HG03558 (cell line): ENCODE measurements at regions not wholly inside any gene's neighbourhood (a gene's known extent, or its start where the extent isn't known, plus 50 kb on each side); places are given as distances from the start of the nearest gene placed in this dataset.

Experiments
- ATAC-seq: cut with Tn5 transposase; IDR thresholded peaks from one replicate; pipeline ENCODE4 v1.9.1; 2021; ENCODE audit warnings: moderate number of reproducible peaks; ENCODE audit not compliant: unreplicated experiment; ENCODE audit errors: extremely low read depth

DNA sequence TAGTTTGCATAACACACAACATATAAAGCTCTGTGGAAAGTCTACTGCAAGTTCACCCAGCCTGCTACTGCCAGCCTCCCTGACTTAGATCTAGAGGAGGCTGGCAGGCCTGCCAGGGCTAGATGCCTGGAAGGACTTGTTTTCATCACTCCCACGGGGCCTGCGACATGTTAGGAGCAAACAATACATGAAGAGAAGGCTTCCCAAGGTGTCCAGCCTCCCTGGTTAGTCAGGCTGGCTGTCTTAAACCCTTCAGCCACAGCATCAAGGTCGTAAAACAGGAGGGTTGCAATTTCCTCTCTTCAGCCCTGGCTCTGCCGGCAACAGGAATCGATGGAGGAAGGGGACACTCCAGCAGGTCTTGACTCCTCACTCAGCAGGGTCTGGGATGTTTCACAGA lies 104.5 kb downstream of the NGF start:
- ATAC-seq, result no peak

DNA sequence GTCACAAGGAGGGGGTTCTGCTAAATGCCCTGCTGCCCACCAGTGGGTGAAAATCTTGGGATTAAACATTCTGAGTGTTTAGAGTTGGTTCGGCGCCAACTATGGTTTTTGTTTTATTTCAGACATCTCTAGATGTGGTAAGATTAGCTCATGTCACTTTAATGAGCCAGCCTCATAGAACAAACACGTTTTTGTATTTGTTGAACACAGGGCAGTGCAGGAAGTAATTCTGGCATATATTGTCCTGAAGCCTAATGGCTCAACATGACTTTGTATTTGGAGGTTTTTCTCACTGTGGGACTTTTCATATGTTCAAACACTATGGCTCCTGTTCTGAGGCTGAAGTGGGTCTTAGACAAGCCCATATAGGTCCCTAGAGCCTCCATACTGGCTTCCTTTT lies 107.8 kb downstream of the NGF start:
- no peak for ATAC-seq

DNA sequence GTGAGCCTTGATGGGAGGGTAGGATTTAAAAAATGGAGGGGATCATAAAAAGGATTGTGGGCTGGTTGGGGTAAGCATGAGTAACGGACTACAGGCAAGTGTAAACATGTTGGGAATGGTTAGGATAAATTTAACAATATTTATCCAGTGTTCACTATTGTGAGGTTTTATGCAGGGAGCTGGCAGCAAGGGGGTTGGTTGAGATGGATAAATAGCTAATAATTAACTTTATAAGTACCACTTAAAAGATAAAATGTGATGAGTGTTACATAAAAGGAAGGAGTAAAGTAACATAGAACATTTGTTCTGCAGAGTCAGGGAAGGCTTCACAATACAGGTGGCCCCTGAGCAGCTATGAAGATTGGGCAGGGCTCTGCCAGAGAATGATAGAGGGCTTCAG lies 109.0 kb downstream of the NGF start:
- ATAC-seq, result no peak

DNA sequence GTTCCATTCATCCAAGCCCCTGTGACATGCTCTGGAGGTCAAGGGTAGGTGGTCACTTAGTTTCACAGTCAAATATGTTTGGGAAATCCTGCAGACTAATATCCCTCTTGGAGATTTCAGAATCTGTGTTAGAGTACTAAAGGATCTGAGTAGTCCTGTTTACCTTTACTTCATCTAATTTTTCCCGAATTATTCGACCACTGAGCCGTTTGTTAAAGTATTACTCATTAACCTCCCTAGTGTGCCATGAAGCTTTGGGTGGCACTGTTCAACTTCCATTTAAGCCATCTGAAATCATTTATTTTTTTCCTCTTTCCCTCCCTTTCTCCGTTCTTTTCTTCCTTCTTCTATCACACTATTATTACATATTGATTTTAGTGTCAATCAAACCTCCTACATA lies 109.9 kb downstream of the NGF start:
- ATAC-seq, result no peak

DNA sequence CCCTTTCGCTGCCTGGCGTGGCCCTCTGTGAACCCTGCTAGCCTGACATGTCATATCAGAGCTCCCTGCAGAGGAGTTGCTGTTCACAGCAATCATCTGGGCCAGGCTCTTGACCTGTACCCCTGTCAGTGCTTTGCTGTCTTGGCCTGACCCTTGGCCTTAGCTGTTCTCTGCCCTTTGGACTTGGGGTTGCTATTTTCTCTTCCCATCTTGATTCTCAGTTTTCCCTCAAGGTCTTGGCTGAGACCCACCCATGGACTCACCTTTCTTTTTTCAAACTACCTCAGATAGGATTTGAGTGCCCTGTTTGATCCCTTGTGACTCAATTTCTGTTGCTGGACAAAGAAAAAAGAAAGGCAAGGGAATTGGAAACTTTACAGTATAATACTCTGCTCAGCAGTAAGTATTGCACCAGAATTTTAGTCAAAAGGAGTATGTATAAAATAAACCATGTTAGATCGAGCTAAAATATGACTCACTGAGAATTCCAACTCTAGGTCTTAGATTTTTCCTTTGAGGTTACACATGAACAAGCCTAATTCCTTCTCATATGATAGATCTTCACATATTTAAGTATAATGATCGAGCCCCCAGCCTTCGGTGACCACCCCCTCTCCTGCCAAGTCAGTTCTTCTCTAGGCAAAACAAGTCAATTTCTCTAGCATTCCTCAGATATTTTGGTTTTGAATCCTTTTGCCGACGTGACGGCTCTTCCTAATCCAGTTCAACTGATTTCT lies 110.5 kb downstream of the NGF start:
- ATAC-seq, result no peak

DNA sequence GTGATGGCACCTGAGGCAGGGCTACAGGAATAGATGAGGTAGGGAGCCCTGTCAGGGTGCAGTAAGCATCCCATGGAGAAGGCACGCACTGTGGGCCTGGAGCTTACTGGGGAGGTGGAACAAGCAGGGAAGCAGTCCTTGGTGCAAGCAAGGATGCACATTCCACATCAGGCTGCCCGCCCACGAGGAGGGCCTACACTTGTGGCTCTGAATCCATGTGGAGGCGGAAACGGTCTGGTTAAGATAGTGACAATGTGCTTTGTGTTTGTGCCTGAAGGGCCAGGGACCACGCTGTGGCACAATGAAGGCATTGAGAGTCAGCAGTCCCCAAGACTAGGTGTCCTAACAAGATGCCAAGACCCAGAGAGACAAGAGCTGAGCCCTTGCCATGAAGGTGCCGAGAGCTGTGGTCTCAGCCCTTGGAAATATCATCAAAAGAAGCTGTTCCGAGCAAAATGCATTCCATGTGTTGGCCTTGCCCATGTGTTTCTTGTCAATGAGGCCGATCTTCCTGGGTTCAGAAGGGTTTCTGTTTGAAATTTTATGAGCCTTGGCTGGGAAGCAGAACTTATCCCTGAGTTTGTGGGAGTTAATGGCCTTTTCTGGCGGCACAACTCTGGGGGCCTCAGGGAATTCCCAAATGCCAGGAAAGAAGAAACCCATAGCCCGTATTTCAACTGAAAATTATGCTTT lies 111.9 kb downstream of the NGF start:
- no peak for ATAC-seq

DNA sequence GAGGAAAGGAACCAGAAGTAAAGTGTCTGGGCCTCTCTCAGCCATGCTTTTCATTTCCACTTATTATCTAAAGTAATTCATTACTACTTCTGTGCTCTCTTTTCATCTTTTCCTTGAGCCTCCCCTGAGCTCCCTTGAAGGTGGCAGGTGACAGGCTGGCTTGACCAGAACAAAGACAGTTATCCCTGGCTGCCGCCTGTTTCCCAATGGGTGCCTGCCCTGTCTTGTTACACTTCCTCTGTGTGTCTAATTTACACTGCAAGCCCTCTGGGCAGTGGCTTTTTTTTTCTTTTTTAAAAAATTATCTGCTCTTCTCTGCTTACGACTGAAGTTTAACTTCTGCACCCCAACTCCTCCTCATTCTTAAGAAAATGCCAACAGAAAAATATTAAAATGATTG lies 113.4 kb downstream of the NGF start:
- no peak for ATAC-seq

DNA sequence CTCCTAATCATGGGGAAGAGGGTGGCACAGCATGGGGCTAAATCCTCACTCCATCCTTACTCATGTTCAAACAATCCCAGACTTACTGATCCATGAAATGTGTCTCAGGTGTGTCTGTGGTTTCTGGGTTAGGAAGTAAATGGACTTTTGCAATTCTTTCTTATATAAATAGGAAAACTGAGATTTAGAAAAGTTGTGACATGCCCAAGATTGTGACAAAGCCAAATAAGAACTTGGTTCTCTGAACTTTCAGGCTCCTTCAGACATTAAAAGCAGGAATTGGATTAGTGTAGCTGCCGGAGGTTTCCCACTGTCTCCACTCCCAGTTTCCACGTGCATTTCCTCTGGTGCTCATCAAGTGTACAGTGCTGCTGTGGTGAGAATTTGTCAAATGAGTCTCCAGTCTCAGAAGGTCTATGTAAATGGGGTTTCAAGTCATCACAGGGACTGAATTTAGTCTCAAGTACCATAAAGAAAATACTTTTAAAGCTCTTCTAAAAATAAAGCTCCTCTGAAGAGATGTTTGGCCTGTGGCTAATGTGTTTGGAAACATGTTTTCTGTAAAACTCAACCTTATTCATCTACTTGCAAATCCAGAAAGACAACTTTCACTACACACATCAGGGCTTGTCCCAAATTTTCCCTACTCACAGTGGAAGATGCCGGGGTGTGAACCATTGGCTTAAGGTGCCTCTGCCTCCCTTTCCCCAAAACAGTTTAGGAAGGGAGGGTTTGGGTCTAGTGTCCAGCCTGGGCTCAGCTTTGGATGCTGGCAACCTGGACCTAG lies 115.2 kb downstream of the NGF start:
- no peak for ATAC-seq

DNA sequence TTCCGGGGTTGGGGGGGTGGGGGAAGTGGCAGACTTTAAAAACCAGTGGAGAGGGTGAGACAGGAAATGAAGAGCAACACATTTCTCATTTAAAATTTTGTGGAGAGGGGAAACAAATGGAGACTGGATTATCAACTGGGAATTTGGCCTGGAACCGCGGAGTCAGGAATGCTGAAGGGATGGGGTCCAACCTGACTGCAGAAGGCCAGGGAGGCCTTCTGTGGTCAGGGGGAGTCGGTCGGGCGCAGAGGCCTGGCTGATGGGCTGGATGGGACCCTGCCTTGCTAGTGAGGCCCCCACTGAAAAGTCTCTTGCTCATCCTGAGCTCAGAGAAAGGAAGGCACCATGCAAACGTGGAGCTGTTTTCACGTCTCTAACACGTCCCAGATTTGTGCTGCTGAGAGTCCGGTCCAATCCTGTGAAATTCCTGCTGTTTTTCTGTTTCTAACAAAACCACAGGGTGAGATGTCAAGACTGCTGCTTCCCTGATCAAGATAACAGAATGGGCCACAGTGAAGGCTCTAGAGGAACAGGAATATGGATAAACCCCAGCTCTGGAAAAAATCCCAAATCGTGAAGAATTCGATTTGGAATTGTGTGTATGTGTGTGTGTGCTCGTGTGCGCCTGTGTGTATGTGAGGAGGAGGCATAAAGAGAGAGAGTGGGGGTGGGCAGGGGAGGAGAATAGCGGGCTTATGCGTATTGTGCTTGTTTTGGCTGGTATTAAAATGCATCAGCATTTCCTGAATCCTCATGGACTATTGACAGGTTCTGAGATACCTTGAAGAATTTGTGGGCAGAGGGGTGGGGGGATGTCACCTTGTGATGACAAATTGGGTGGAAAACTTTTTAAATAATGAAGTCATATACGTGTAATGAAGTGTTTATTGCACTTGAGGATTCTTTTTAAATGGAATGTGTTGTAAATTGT lies 117.4 kb downstream of the NGF start:
- ATAC-seq, result no peak

DNA sequence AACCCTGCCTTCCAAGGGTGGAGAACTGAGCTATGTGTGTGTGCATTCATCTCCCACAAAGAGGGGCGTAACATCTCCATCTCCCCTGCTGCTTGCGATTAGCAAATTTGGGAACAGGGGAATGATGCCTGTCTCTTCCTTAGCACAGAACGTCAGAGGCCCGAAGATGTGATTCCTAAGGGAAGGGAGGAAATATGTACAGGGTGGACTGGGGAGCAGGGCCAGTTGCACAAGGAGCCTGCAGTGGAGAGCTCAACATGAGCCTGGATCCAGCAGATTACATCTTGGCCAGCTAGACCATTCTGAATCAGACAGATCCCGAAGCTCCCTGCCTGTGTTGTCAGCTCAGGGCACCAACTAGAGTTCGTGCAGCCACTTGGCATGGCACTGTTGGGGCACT lies 118.1 kb downstream of the NGF start:
- ATAC-seq, result no peak

DNA sequence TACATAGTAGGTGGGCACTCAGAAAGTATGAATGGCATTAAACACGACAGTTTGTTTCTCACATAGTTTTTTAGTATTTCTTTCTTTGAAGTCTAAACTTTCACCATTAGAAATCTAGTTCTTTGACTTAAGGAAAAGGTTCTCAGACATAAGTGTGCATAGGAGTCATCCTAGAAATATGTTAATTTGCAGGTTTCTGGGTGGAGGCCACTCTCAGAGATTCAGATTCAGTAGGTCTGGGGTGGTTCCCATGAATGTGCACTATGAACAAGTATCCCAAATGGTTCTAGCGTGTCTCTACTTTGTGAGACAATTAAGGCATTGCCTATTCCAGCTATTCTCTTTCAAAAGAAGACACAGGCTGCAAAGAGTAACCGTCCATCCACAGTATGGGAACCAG lies 119.3 kb downstream of the NGF start:
- no peak for ATAC-seq

DNA sequence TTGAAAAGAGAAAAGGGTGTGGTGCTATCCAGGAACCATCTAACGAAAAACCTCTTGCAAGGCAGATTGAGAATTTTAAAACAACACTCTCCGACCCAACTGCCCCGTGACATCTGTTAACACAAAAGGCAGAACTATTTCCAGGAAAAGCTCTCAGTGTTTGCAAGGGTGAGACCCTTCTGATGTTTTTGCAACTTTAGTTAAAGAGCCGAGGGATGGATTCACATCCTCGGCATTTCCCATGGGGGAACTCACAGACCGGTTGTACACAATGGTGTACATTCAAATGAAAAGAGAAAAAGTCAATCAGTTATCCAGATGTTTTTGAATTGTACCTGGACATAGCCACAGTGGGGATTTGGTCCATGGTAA lies 120.0 kb downstream of the NGF start:
- ATAC-seq, result no peak

DNA sequence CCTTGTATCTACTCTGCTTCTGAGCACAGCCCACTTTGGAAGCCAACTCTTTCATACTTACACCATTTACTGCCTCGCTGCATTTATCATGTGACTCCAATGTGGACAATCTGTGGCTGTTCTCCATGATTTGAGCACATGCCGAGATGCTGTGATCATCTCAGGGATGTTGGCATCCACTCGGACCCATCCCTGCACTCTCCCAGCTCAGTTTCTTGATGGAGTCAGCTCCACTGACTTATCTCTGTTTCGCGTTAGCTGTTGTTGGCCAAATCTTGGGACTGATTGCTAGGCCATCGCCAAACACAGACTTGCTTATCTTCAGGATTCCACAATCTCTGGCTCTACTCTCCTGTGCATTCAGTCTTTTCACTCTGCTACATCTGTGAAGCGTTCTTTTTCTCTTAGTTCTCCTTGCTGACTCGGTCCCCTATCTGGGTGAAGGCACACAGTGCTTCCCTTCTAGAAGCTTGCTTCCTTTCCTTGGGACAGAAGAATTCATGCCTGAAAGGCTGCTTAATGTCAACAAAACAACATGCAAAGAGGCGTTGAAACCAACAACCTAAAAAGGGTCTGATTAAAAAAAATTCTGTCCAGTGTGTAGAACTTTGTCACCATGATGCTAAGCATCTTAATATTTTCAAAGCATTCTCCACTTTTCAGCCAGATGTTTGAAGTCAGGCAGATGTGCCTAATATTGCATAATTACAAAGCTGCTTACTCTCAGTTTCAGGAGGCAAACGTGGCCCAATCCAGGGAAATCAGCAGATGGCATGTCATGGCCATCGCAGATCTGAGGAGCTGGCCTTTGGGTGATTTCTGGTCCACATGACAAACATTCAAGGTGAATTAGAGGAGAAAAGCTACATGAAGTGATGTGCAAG lies 120.7 kb downstream of the NGF start:
- no peak for ATAC-seq

DNA sequence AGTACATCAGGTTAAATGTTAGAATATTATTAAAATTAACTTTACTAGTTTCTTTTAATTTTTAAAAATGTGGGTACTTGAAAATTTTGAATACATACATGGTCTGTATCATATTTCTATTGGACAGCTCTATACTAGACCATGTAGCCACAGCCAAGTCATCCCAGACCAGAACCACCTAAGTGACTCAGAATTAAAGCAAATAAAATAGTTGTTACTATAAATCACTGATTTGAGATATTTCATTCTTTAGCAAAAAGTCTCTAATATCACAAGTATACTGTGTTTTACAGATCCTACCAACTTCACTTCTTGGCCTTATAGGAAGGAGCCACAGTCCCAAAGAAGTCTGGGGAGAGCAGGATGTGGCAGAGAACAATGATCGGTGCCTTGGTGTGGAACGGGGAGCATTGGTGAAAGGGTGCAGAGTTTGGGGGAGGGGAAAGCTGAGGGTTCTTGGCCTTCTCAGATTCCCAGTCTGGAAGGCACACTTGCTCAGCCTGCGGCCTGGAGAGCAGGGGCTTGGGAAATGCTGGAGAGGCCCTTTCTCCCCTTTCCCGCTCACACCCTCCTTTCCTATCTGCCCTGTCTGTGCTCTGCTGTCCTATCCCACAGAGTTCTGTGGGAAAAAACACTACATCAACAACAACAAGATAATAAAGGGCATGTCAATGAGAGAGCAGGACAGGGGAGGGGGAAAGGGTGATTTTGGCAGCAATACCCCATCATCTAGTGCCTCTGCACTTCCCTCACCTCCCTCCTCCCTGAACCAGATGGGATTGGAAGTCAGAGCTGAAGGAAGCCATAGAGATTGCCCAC lies 122.1 kb downstream of the NGF start:
- ATAC-seq, result no peak

DNA sequence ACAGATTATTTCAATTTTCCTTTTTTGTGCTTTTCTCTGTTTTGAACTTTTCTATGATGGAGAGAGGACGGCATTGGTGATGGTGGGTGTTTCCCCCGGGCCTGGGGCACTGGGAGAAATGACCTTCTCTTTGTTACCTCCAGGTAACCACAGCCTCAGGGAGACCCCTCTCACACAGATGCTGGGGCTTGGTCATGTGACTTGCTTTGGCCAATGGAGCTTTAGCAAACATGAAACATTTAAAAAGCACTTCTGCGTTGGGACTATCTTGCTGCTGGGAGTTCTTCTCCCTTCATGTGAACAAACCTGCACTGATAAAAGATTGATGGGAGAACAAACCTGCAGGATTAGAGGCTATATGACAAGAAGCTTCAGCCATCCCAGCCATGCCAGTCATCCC lies 122.9 kb downstream of the NGF start:
- no peak for ATAC-seq

DNA sequence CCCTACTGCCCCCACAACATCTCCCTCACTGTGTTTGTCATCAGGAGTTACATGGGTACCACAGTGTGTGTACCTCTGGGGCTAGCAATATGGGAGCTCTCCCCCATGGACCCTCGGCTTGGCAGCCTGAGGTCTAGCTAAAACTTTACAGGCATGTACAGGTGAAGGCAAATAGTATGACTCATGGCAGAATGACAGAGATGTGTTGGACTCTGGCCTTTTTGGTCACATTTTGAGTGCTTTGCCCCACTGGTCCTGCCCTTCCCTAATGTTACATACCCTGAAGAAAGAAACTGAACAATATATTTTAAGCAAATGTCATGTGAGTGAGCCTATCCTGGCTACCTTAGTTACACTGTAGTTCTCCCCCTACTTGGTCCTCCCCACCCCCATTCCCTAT lies 124.0 kb downstream of the NGF start:
- no peak for ATAC-seq

DNA sequence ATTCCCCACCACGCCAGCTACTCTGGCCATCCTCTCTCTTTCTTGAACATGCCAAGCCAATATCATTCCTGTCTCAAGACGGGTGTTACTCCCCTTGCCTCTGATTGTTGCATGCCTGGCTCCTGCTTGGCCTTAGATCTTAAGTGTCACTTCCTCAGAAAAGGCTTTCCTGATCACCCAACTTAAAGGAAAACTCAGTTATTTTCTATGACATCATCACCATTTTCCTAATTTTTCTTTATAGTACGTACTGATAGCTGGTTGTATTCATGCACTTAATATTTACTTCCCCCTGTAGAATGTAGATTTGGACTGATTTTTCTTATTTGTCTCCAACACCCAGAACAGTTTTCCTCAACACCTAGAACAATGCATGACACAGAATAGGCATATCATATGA lies 123.8 kb upstream of the TSPAN2 start:
- no peak for ATAC-seq

DNA sequence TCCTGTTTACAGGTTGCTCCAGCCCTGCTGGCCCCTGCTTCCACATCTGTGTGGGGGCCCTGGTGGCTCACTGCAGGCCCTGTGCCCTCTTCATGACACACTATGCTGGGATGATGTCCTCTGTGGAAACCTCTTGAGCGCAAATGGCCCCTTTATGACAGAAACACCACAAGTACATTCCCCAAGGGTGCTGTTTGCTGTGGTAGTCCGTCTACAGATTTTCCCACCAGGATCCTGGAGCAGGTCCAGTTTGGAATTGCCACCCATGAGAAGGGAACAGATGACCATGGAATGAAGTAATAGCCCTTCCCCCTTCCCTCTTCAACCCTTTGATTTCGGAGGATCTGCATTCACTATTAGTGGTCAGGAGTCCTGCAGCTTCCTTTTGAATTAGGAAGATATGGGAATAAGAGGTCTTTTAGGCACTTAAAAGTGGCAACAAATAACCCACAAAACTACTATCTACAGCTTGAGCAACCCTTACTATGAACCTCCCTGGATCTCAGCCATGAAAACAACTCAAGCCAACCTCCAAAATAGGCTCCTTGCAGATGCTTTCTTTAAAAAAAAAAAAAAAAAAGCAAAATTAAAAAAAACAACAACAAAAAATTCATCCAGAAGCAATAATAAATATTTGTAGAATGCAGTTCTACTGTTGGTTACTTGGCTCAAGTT lies 121.9 kb upstream of the TSPAN2 start:
- no peak for ATAC-seq
